Omental fat pad (tissue), 3 donors: ENCODE measurements at regions not wholly inside any gene's neighbourhood (a gene's known extent, or its start where the extent isn't known, plus 50 kb on each side); places are given as distances from the start of the nearest gene placed in this dataset.

Experiments used
- ATAC-seq: fragments of 150-250 bp; one replicate; pipeline ENCODE4 v1.9.1; 2016; ENCODE audit warnings: mild to moderate bottlenecking, moderate library complexity; ENCODE audit not compliant: low FRiP score
- DNase-seq: peaks from one replicate; pipeline ENCODE4 v3.0.0-alpha.2; 2019; ENCODE audit warnings: low spot score
- CTCF ChIP-seq, 3 donors: fragments of 450-650 bp; IDR thresholded peaks; one replicate each; pipeline ENCODE4 v1.5.1; 2016 to 2017; ENCODE audit warnings: antibody characterized with exemption in 3 of 3, mild to moderate bottlenecking in 3 of 3, moderate library complexity in 2 of 3

- ATAC-seq (no peak), DNase-seq (no peak)
- no peak for TF ChIP-seq CTCF (IDR thresholded peaks at IDR 0.05)
These were observed 74.2 kb upstream of the FUCA2 start for GRCh38 chr6:143585716-143586115.

DNA sequence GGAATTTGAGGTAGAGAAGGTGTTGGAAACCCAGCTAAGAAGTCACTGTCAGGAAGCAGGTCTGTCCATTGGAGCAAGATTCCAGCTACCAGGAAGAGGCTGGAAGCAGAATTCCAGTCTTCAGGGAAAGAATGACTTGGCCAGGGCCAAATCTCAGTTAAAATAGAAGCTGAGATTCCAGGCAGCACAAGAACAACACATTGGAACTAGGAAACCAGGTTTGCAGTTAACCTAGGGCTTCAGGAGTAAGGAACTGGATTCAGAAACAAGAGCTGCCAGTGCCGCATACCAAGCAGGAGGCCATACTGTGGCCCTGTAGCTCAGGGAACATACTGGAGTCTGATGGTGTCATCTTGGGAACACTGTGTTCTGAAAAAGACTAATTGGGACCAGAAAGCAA, 73.7 kb upstream of the FUCA2 start:
- no peak for DNase-seq
- no peak for TF ChIP-seq CTCF (IDR thresholded peaks at IDR 0.05)
- no peak for ATAC-seq

DNA sequence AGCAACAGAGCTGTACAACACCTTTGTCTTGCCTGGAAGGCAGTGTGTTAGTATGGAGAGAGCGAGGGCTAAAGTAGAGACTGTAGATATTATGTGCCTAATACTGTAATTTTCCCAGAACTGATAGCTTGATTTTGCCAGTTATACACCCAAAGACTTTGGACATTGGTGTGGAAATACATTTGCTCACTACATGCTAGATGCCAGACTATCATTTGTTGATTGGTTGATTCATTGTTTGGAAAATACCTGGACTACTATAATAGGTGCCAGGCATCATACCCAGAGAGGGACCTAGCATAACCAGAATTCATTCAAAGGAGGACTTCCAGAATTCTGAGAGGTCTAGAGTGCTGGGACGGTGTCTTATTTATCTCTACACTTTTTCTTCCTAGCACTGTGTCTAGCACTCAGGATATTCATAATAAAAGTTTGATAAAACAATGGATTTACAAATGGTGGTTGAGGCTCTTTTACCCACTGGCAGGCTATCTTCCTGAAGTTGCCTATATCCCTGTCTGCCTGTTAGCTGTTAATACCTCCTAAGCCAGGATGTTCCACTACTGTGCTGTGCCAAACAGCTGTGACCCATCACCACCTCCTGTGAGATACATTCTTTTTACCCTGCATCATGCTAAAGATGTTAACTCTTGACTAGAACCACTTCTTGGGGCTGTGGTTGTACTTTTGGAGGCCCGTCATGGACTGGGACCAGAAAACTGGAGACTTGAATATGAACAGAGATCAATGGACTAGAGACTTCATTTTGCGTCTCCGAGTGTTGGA, 72.2 kb upstream of the FUCA2 start:
- no peak for TF ChIP-seq CTCF (IDR thresholded peaks at IDR 0.05)
- no peak for DNase-seq
- no peak for ATAC-seq

DNA sequence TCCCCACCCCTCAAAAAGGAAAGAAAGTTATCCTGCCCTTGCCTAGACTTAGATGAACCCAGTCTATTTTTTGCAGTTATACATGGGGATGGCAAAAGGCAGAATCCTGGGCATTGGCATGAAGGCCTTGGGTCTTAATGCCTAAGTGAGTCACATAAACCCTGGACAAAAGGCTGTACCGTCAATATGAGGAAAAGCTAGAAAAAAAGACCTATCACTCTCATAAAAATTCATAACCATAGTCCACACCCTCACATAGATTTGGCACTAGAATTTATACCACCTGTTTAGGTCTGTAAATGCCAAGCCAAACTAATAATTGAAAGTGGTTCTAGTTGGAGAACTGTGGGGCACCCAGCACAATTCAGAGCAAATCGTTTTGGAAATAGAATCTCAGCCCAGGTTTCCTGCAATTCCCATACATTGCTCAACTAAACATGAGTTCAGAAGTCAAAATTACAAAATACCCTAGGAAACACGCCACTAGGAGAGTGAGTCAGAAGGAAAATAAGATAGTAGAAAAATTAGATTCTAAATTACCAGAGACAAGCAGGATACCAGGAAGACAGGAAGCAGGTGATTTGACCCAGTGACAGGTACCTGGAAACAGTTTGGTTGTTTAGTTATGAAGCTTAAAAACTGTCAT, 70.4 kb upstream of the FUCA2 start:
- DNase-seq (no peak), ATAC-seq (peak; percentile 64)
- no peak for TF ChIP-seq CTCF (IDR thresholded peaks at IDR 0.05)

DNA sequence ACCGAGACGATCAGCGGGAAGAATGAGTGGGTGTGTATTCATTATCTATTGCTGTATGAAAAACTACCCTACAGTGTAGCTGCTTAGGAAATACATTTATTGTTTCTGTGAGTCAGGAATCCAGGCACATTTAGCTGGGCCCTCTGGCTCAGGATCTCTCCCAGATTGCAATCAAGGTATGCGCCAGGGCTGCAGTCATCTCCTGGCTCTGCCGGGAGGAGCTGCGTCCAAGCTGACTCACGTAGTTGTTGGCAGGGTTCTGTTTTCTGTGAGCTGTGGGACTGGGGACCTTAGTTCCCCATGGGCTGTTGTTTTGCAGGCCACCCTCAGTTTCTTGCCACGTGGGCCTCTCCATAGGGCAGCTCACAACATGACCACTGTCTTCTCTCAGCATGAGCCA, 68.2 kb upstream of the FUCA2 start:
- no peak for DNase-seq
- peak; percentile 63 for ATAC-seq
- TF ChIP-seq CTCF (IDR thresholded peaks at IDR 0.05), result no peak

- no peak for DNase-seq
- no peak for TF ChIP-seq CTCF (IDR thresholded peaks at IDR 0.05)
- no peak for ATAC-seq
These were observed 66.5 kb upstream of the FUCA2 start for GRCh38 chr6:143578054-143578453.

DNA sequence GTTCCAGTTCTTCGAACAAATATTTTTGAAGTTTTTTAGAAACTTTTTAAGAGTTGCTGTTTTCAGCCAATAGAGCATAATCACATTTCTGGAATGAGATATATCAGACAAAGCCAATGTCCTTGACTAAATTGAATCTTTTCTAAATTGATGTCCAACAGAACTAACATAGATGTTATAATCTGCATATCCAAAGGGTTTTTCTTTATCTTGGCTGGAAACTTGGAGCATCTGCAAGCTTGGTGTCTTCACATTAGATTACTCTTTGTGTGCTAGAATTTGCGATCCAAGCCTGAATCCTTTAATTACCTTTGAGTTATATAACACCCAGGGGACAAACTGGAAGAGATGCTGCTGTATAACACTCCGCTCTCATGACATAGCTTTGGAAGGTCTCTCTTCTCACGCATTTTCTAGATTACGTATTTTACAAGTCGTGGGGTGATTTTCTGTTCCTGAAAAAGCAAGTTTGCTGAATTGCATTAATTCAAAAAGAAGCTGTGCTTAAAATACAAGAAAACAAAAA, 64.4 kb upstream of the FUCA2 start:
- DNase-seq (no peak), ATAC-seq (no peak)
- no peak for TF ChIP-seq CTCF (IDR thresholded peaks at IDR 0.05)
